ENCODE measurements at regions not wholly inside any gene's neighbourhood (a gene's known extent, or its start where the extent isn't known, plus 50 kb on each side); places are given as distances from the start of the nearest gene placed in this dataset.
"Not testable (repeated sequence)": the region's sequence is repeated elsewhere in the genome, so short reads cannot be mapped to it uniquely, and the experiment has no call there.

- no peak for TF ChIP-seq CTCF (IDR thresholded peaks at IDR 0.05)
Observed at GRCh38 chr2:67776276-67776675, 286.5 kb downstream of the C1D start.

GRCh38 chr2:67777010-67777409 lies 285.8 kb downstream of the C1D start:
- H3K27ac ChIP-seq = no peak overlapping the region
- DNase-seq (ENCODE audit: low spot score) = no peak
- H3K4me3 ChIP-seq = no peak overlapping the region
- no peak for TF ChIP-seq CTCF (IDR thresholded peaks at IDR 0.05)

More at GRCh38 chr2:67776276-67776675, 286.5 kb downstream of the C1D start:
- no peak for DNase-seq (ENCODE audit: low spot score)
- Histone ChIP-seq H3K27ac (no peak overlapping the region), H3K4me3 (no peak overlapping the region)

GRCh38 chr2:67777836-67778429 lies 284.9 kb downstream of the C1D start:
- DNase-seq (ENCODE audit: low spot score) = no peak
- Histone ChIP-seq H3K4me3 (no peak overlapping the region), H3K27ac (no peak overlapping the region)
- no peak for TF ChIP-seq CTCF (IDR thresholded peaks at IDR 0.05)

GRCh38 chr2:67780841-67781240 lies 282.0 kb downstream of the C1D start:
- DNase-seq (ENCODE audit: low spot score); H3K27ac ChIP-seq; H3K4me3 ChIP-seq: not testable (repeated sequence)

GRCh38 chr2:67782443-67782842 lies 280.4 kb downstream of the C1D start:
- no peak for DNase-seq (ENCODE audit: low spot score)
- Histone ChIP-seq H3K27ac (no peak overlapping the region), H3K4me3 (no peak overlapping the region)
- no peak for TF ChIP-seq CTCF (IDR thresholded peaks at IDR 0.05)

- no peak overlapping the region for H3K4me3 ChIP-seq
- no peak for TF ChIP-seq CTCF (IDR thresholded peaks at IDR 0.05)
- H3K27ac ChIP-seq = no peak overlapping the region
- no peak for DNase-seq (ENCODE audit: low spot score)
Observed at GRCh38 chr2:67783026-67783425, 279.8 kb downstream of the C1D start.

GRCh38 chr2:67790622-67791021 lies 272.2 kb downstream of the C1D start:
- DNase-seq (ENCODE audit: low spot score) = no peak
- H3K27ac ChIP-seq = no peak overlapping the region
- TF ChIP-seq CTCF (IDR thresholded peaks at IDR 0.05) = no peak
- no peak overlapping the region for H3K4me3 ChIP-seq

GRCh38 chr2:67792191-67792590 lies 270.6 kb downstream of the C1D start:
- DNase-seq (ENCODE audit: low spot score) = no peak
- no peak overlapping the region for H3K27ac ChIP-seq
- H3K4me3 ChIP-seq = no peak overlapping the region
- no peak for TF ChIP-seq CTCF (IDR thresholded peaks at IDR 0.05)

Data from coronary artery (tissue), 2 donors.